ENCODE measurements at regions not wholly inside any gene's neighbourhood (a gene's known extent, or its start where the extent isn't known, plus 50 kb on each side); places are given as distances from the start of the nearest gene placed in this dataset.

DNA sequence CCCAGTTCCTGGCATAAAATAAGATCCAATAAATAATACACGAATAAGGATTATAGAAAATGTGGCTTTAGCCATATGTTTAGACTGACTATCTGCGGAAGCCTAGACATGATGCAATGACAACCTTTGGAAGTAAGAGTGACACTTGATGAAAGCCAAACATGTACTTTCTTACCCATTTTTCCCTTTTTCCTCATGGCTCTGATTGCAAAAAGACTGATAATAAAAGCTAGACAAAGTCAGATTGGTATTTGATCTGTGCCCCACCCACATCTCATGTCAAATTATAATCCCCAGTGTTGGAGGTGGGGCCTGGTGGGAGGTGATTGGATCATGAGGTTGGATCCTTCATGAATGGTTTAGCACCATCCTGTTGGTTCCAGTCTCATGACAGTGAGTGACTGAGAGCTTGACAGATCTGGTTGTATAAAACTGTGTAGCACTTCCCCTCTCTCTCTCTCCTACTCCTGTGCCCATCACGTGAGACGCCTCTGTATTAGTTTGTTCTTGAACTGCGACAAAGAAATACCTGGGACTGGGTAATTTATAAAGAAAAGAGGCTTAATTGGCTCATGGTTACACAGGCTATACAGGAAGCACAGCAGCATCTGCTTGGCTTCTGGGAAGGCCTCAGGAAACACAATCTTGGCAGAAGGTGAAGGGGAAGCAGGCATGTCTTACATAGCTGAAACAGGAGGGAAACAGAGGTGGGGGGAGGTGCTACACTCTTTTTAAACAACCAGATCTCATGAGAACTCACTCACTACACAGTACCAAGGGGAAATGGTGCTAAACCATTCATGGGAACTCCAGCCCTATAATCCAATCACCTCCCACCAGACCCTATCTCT is 243.4 kb upstream of the PIK3R1 start:
- H4K20me1 ChIP-seq (replicated peaks; ENCODE audit: control insufficient read depth, extremely low read depth, insufficient read depth, low read length): no peaks in the 10 kb centered on the region
- TF ChIP-seq, protein P1, sequence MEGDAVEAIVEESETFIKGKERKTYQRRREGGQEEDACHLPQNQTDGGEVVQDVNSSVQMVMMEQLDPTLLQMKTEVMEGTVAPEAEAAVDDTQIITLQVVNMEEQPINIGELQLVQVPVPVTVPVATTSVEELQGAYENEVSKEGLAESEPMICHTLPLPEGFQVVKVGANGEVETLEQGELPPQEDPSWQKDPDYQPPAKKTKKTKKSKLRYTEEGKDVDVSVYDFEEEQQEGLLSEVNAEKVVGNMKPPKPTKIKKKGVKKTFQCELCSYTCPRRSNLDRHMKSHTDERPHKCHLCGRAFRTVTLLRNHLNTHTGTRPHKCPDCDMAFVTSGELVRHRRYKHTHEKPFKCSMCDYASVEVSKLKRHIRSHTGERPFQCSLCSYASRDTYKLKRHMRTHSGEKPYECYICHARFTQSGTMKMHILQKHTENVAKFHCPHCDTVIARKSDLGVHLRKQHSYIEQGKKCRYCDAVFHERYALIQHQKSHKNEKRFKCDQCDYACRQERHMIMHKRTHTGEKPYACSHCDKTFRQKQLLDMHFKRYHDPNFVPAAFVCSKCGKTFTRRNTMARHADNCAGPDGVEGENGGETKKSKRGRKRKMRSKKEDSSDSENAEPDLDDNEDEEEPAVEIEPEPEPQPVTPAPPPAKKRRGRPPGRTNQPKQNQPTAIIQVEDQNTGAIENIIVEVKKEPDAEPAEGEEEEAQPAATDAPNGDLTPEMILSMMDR (IDR thresholded peaks at IDR 0.05; ENCODE audit: extremely low read depth in 1 of 2, insufficient read depth in 1 of 2, low read depth in 1 of 2, low read length in 2 of 2): no peak
- no peak for TF ChIP-seq FOS (IDR thresholded peaks at IDR 0.05; ENCODE audit: borderline replicate concordance, insufficient read depth, low read length)
- no peak for TF ChIP-seq GATA2 (IDR thresholded peaks at IDR 0.05; ENCODE audit: insufficient read depth, insufficient read length, low read depth, low read length)
- no peak for TF ChIP-seq POLR2A (IDR thresholded peaks at IDR 0.05; ENCODE audit: low read depth, low read length)
- no peak for TF ChIP-seq POLR2AphosphoS5 (IDR thresholded peaks at IDR 0.05; ENCODE audit: insufficient read depth, low read depth, low read length)
- no peak for TF ChIP-seq EZH2 (IDR thresholded peaks at IDR 0.05; ENCODE audit: borderline replicate concordance, low read depth, low read length, severe bottlenecking)
- no peak for TF ChIP-seq JUN (IDR thresholded peaks at IDR 0.05; ENCODE audit: borderline replicate concordance, insufficient read depth, insufficient read length, low read depth)
- TF ChIP-seq, protein P2, sequence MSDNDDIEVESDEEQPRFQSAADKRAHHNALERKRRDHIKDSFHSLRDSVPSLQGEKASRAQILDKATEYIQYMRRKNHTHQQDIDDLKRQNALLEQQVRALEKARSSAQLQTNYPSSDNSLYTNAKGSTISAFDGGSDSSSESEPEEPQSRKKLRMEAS (IDR thresholded peaks at IDR 0.05; ENCODE audit: insufficient read depth, insufficient read length): no peak
- no peak for TF ChIP-seq MYC (IDR thresholded peaks at IDR 0.05; ENCODE audit: low read depth, low read length)
- no peaks in the 10 kb centered on the region for H3K4me1 ChIP-seq (ENCODE audit: control insufficient read depth, extremely low read depth, insufficient read depth, low read length)
- DNase-seq (ENCODE audit: low read depth, low spot score): no peak
- H3K9me3 ChIP-seq (replicated peaks; ENCODE audit: control insufficient read depth, insufficient read depth, low read length): no peaks in the 10 kb centered on the region
- H3K79me2 ChIP-seq (ENCODE audit: control insufficient read depth, insufficient read depth, low read length): no peaks in the 10 kb centered on the region
- BruUV-seq (replicated peaks): no TSS peak
- H2AFZ ChIP-seq (ENCODE audit: low read depth, low read length): no peak overlapping the region
- ChIA-PET POLR2A (no interaction called here), CTCF (interaction anchor here (0.9 kb wide), 1 partner anchor 726 kb away, joined by 3 read pairs; no protein-coding TSS in a partner anchor)
- no peak overlapping the region for H3K4me3 ChIP-seq (replicated peaks in 1 of 3; ENCODE audit: insufficient read depth in 1 of 3, low read depth in 1 of 3, low read length in 3 of 3)
- dilution Hi-C loops (cut with MboI; ENCODE audit: extremely low pct_ligation_motif_present, low sequenced_read_pairs): no loop called here
- H3K36me3 ChIP-seq (ENCODE audit: control insufficient read depth in 2 of 2, extremely low read depth in 1 of 2, insufficient read depth in 2 of 2, low read length in 2 of 2): no peaks in the 10 kb centered on the region
- no peak overlapping the region for H3K27ac ChIP-seq (ENCODE audit: insufficient read depth, low read depth, low read length)
- H3K4me2 ChIP-seq (ENCODE audit: insufficient read depth, low read length): no peak overlapping the region
- intact Hi-C loops (cut with micrococcal nuclease): no loop called here
- H3K27me3 ChIP-seq (ENCODE audit: control insufficient read depth in 2 of 2, insufficient read depth in 2 of 2, low read length in 2 of 2): no peaks in the 10 kb centered on the region
- no peak overlapping the region for H3K9ac ChIP-seq (replicated peaks; ENCODE audit: extremely low read depth, insufficient read depth, low read length)
- no peaks in the 10 kb centered on the region for H3K9me1 ChIP-seq (replicated peaks; ENCODE audit: control insufficient read depth, extremely low read depth, insufficient read depth, low read length)
- FAIRE-seq: no peak

All from endothelial cell of umbilical vein (primary cell).